HepG2 (cell line): ENCODE measurements at regions not wholly inside any gene's neighbourhood (a gene's known extent, or its start where the extent isn't known, plus 50 kb on each side); places are given as distances from the start of the nearest gene placed in this dataset.
A peak's percentile ranks its signal among the peaks of the same experiment; 100 is the strongest.

ENCODE experiments used
- HDAC2 ChIP-seq: sonication (generic); formaldehyde crosslinking; IDR thresholded peaks from 2 replicates; pipeline ENCODE4 v1.4.0; 2020; ENCODE audit warnings: missing genetic modification reagents
- HOXD1 ChIP-seq: sonication (generic); formaldehyde crosslinking; IDR thresholded peaks from 2 replicates; pipeline ENCODE4 v1.5.0; 2020; ENCODE audit warnings: missing genetic modification reagents
- KDM2A ChIP-seq: sonication (generic); formaldehyde crosslinking; IDR thresholded peaks from 2 replicates; pipeline ENCODE4 v1.4.0; 2020; ENCODE audit warnings: low read depth, missing genetic modification reagents, borderline replicate concordance
- KMT2A ChIP-seq: sonication (generic); formaldehyde crosslinking; IDR thresholded peaks from 2 replicates; pipeline ENCODE4 v1.4.0; 2020; ENCODE audit warnings: missing genetic modification reagents
- PAX8 ChIP-seq: sonication (generic); formaldehyde crosslinking; IDR thresholded peaks from 2 replicates; pipeline ENCODE4 v1.8.0; 2022; ENCODE audit warnings: mild to moderate bottlenecking, missing genetic modification reagents, borderline replicate concordance
- PRMT3 ChIP-seq: sonication (generic); formaldehyde crosslinking; IDR thresholded peaks from 2 replicates; pipeline ENCODE4 v1.8.1; 2022; ENCODE audit warnings: low read depth, mild to moderate bottlenecking, moderate library complexity, missing genetic modification reagents, borderline replicate concordance
- RAD21 ChIP-seq: fragments of 450-650 bp; formaldehyde crosslinking; IDR thresholded peaks from 2 replicates; pipeline ENCODE4 v1.5.0; 2020; ENCODE audit warnings: mild to moderate bottlenecking
- REXO4 ChIP-seq: sonication (generic); formaldehyde crosslinking; IDR thresholded peaks from 2 replicates; pipeline ENCODE4 v1.8.0; 2022; ENCODE audit warnings: missing genetic modification reagents, mild to moderate bottlenecking, borderline replicate concordance
- SALL1 ChIP-seq: sonication (generic); formaldehyde crosslinking; IDR thresholded peaks from 2 replicates; pipeline ENCODE4 v1.8.0; 2022; ENCODE audit warnings: mild to moderate bottlenecking, missing genetic modification reagents
- STAG1 ChIP-seq: sonication (generic); formaldehyde crosslinking; IDR thresholded peaks from 2 replicates; pipeline ENCODE4 v1.4.0; 2020; ENCODE audit warnings: missing genetic modification reagents
- ZMYM3 ChIP-seq: sonication (generic); formaldehyde crosslinking; IDR thresholded peaks from 2 replicates; pipeline ENCODE4 v1.5.1; 2020; ENCODE audit warnings: mild to moderate bottlenecking, missing genetic modification reagents
- ZNF225 ChIP-seq: sonication (generic); formaldehyde crosslinking; IDR thresholded peaks from 2 replicates; pipeline ENCODE4 v1.4.0; 2020; ENCODE audit warnings: mild to moderate bottlenecking, missing genetic modification reagents
- ZNF432 ChIP-seq: sonication (generic); formaldehyde crosslinking; IDR thresholded peaks from 2 replicates; pipeline ENCODE4 v1.5.0; 2020; ENCODE audit warnings: missing genetic modification reagents, mild to moderate bottlenecking, borderline replicate concordance
- ZNF446 ChIP-seq: sonication (generic); formaldehyde crosslinking; IDR thresholded peaks from 2 replicates; pipeline ENCODE4 v1.5.0; 2020; ENCODE audit warnings: mild to moderate bottlenecking, missing genetic modification reagents
- TF ChIP-seq, protein P1 (sequence below): sonication (generic); formaldehyde crosslinking; IDR thresholded peaks from 2 replicates; pipeline ENCODE4 v1.4.0; 2020; ENCODE audit warnings: missing genetic modification reagents, borderline replicate concordance
- TF ChIP-seq, protein P2 (sequence below): sonication (generic); formaldehyde crosslinking; IDR thresholded peaks from 2 replicates; pipeline ENCODE4 v1.5.0; 2020; ENCODE audit warnings: mild to moderate bottlenecking, missing genetic modification reagents, moderate library complexity
- TF ChIP-seq, protein P3 (sequence below), 2 experiments: fragments of 450-650 bp in 1 of 2; sonication (generic) in 1 of 2; formaldehyde crosslinking; IDR thresholded peaks; 2 replicates each; pipeline versions ENCODE4 v1.5.0 to v1.8.0; 2020 to 2022; ENCODE audit warnings: mild to moderate bottlenecking in 1 of 2, missing genetic modification reagents in 1 of 2
- TF ChIP-seq, protein P4 (sequence below): sonication (generic); formaldehyde crosslinking; IDR thresholded peaks from 2 replicates; pipeline ENCODE4 v1.4.0; 2020; ENCODE audit warnings: missing genetic modification reagents, borderline replicate concordance
- TF ChIP-seq, protein P5 (sequence below): sonication (generic); formaldehyde crosslinking; IDR thresholded peaks from 2 replicates; pipeline ENCODE4 v1.4.0; 2020; ENCODE audit warnings: mild to moderate bottlenecking, missing genetic modification reagents
- TF ChIP-seq, protein P6 (sequence below): sonication (generic); formaldehyde crosslinking; conservative IDR thresholded peaks from 2 replicates; pipeline ENCODE4 v1.4.0; 2020; ENCODE audit warnings: missing genetic modification reagents

DNA sequence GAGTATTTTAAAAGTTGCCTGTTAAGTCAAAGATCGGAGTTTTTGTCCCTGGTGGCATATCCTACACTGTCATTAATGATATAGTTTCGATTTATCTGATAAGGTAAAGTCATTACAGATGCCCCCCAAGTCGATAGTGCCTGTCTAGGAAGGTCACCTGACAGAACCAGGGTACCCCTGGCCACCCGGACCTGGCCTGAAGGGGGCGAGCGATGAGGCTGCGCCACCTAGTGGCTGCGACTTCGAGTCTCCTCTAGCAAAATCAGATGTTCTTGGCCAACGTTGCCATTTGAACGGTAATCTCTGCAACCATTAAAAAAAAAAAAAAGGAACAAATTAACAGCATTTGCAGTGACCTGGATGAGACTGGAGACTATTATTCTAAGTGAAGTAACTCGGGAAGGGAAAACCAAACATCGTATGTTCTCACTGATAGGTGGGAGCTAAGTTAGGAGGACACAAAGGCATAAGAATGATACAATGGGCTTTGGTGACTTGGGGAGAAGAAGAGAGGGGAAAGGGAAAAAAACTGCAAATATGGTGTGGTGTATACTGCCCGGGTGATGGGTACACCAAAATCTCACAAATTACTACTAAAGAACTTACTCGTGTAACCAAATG lies 565.1 kb downstream of the LIG4 start (continued):
- TF ChIP-seq, protein P1, sequence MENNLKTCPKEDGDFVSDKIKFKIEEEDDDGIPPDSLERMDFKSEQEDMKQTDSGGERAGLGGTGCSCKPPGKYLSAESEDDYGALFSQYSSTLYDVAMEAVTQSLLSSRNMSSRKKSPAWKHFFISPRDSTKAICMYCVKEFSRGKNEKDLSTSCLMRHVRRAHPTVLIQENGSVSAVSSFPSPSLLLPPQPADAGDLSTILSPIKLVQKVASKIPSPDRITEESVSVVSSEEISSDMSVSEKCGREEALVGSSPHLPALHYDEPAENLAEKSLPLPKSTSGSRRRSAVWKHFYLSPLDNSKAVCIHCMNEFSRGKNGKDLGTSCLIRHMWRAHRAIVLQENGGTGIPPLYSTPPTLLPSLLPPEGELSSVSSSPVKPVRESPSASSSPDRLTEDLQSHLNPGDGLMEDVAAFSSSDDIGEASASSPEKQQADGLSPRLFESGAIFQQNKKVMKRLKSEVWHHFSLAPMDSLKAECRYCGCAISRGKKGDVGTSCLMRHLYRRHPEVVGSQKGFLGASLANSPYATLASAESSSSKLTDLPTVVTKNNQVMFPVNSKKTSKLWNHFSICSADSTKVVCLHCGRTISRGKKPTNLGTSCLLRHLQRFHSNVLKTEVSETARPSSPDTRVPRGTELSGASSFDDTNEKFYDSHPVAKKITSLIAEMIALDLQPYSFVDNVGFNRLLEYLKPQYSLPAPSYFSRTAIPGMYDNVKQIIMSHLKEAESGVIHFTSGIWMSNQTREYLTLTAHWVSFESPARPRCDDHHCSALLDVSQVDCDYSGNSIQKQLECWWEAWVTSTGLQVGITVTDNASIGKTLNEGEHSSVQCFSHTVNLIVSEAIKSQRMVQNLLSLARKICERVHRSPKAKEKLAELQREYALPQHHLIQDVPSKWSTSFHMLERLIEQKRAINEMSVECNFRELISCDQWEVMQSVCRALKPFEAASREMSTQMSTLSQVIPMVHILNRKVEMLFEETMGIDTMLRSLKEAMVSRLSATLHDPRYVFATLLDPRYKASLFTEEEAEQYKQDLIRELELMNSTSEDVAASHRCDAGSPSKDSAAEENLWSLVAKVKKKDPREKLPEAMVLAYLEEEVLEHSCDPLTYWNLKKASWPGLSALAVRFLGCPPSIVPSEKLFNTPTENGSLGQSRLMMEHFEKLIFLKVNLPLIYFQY = no peak
- TF ChIP-seq, protein P2, sequence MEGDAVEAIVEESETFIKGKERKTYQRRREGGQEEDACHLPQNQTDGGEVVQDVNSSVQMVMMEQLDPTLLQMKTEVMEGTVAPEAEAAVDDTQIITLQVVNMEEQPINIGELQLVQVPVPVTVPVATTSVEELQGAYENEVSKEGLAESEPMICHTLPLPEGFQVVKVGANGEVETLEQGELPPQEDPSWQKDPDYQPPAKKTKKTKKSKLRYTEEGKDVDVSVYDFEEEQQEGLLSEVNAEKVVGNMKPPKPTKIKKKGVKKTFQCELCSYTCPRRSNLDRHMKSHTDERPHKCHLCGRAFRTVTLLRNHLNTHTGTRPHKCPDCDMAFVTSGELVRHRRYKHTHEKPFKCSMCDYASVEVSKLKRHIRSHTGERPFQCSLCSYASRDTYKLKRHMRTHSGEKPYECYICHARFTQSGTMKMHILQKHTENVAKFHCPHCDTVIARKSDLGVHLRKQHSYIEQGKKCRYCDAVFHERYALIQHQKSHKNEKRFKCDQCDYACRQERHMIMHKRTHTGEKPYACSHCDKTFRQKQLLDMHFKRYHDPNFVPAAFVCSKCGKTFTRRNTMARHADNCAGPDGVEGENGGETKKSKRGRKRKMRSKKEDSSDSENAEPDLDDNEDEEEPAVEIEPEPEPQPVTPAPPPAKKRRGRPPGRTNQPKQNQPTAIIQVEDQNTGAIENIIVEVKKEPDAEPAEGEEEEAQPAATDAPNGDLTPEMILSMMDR (CRISPR knock-in tag) = peak; percentile 86
- TF ChIP-seq PAX8 (CRISPR knock-in tag) (no peak), RAD21 (CRISPR knock-in tag) (peak; percentile 62), KMT2A (no peak), SALL1 (CRISPR knock-in tag) (peak; percentile 18; the same call in 1 of the 2 replicates), ZNF225 (no peak), REXO4 (CRISPR knock-in tag) (no peak), STAG1 (CRISPR knock-in tag) (peak; percentile 73), ZNF446 (CRISPR knock-in tag) (no peak), HDAC2 (CRISPR knock-in tag) (no peak), ZMYM3 (no peak), PRMT3 (CRISPR knock-in tag) (no peak), KDM2A (peak; percentile 59; the same call in 1 of the 2 replicates), ZNF432 (CRISPR knock-in tag) (no peak), HOXD1 (CRISPR knock-in tag) (no peak)
- TF ChIP-seq, protein P3, sequence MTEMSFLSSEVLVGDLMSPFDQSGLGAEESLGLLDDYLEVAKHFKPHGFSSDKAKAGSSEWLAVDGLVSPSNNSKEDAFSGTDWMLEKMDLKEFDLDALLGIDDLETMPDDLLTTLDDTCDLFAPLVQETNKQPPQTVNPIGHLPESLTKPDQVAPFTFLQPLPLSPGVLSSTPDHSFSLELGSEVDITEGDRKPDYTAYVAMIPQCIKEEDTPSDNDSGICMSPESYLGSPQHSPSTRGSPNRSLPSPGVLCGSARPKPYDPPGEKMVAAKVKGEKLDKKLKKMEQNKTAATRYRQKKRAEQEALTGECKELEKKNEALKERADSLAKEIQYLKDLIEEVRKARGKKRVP (CRISPR knock-in tag; IDR thresholded peaks at IDR 0.05) = no peak
- TF ChIP-seq, protein P4, sequence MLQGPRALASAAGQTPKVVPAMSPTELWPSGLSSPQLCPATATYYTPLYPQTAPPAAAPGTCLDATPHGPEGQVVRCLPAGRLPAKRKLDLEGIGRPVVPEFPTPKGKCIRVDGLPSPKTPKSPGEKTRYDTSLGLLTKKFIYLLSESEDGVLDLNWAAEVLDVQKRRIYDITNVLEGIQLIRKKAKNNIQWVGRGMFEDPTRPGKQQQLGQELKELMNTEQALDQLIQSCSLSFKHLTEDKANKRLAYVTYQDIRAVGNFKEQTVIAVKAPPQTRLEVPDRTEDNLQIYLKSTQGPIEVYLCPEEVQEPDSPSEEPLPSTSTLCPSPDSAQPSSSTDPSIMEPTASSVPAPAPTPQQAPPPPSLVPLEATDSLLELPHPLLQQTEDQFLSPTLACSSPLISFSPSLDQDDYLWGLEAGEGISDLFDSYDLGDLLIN (CRISPR knock-in tag) = no peak
- TF ChIP-seq, protein P5, sequence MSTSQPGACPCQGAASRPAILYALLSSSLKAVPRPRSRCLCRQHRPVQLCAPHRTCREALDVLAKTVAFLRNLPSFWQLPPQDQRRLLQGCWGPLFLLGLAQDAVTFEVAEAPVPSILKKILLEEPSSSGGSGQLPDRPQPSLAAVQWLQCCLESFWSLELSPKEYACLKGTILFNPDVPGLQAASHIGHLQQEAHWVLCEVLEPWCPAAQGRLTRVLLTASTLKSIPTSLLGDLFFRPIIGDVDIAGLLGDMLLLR (CRISPR knock-in tag) = no peak
- TF ChIP-seq, protein P6, sequence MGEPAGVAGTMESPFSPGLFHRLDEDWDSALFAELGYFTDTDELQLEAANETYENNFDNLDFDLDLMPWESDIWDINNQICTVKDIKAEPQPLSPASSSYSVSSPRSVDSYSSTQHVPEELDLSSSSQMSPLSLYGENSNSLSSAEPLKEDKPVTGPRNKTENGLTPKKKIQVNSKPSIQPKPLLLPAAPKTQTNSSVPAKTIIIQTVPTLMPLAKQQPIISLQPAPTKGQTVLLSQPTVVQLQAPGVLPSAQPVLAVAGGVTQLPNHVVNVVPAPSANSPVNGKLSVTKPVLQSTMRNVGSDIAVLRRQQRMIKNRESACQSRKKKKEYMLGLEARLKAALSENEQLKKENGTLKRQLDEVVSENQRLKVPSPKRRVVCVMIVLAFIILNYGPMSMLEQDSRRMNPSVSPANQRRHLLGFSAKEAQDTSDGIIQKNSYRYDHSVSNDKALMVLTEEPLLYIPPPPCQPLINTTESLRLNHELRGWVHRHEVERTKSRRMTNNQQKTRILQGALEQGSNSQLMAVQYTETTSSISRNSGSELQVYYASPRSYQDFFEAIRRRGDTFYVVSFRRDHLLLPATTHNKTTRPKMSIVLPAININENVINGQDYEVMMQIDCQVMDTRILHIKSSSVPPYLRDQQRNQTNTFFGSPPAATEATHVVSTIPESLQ = no peak
